ENCODE measurements at regions not wholly inside any gene's neighbourhood (a gene's known extent, or its start where the extent isn't known, plus 50 kb on each side); places are given as distances from the start of the nearest gene placed in this dataset.

- TF ChIP-seq CTCF (IDR thresholded peaks at IDR 0.05; ENCODE audit: low read depth, low read length) = no peak
- H3K4me3 ChIP-seq (ENCODE audit: low read depth, low read length) = no peak overlapping the region
Observed at GRCh38 chr3:118477768-118478167, 556.9 kb downstream of the IGSF11 start.

DNA sequence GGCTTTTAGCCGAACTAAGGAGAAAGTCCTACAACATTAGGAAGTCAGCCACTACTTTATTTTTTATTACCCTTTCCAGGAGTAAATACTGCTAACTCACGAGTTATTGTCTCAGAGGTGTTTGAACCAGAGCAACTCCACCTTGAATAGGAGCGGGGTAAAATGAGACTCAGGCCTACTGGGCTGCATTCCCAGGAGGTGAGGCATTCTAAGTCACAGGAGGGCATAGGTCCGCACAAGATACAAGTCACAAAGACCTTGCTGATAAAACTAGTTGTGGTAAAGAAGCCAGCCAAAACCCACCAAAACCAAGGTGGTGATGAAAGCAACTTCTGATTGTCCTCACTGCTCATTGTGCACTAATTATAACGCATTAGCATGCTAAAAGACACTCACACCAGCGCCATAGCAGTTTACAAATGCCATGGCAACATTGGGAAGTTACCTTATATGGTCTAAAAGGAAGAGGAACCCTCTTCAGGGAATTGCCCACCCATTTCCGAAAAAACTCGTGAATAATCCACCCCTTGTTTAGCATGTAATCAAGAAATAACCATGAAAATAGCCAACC lies 555.9 kb downstream of the IGSF11 start:
- no peak for TF ChIP-seq CTCF (IDR thresholded peaks at IDR 0.05; ENCODE audit: low read depth, low read length)
- no peak overlapping the region for H3K4me3 ChIP-seq (ENCODE audit: low read depth, low read length)

GRCh38 chr3:118479376-118479775 lies 555.3 kb downstream of the IGSF11 start:
- TF ChIP-seq CTCF (IDR thresholded peaks at IDR 0.05; ENCODE audit: low read depth, low read length) = no peak
- no peak overlapping the region for H3K4me3 ChIP-seq (ENCODE audit: low read depth, low read length)

GRCh38 chr3:118480101-118480860 lies 554.4 kb downstream of the IGSF11 start:
- no peak for TF ChIP-seq CTCF (IDR thresholded peaks at IDR 0.05; ENCODE audit: low read depth, low read length)
- no peak overlapping the region for H3K4me3 ChIP-seq (ENCODE audit: low read depth, low read length)

- no peak for TF ChIP-seq CTCF (IDR thresholded peaks at IDR 0.05; ENCODE audit: low read depth, low read length)
- no peak overlapping the region for H3K4me3 ChIP-seq (ENCODE audit: low read depth, low read length)
Observed at GRCh38 chr3:118485693-118486092, 549.0 kb downstream of the IGSF11 start.

GRCh38 chr3:118487734-118488133 lies 546.9 kb downstream of the IGSF11 start:
- no peak for TF ChIP-seq CTCF (IDR thresholded peaks at IDR 0.05; ENCODE audit: low read depth, low read length)
- H3K4me3 ChIP-seq (ENCODE audit: low read depth, low read length) = no peak overlapping the region

DNA sequence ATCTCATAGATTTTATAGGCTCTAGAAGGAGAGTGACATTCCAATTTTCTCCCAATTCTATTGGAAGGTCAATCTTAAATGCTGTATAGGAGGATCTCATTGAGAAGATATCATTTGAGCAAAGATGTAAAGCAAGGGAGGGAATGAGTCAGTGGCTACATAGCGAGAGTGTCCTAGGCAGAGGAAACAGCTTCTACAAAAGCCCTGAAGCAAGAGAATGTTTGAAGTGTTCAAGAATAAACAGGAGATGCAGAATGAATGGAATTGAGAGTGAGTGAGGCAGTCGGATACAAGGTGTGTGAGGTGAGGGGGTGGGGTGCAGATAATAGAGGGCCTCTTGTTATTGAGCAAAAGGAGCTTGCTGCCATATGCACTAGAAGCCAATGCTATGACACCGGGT lies 545.9 kb downstream of the IGSF11 start:
- no peak for TF ChIP-seq CTCF (IDR thresholded peaks at IDR 0.05; ENCODE audit: low read depth, low read length)
- H3K4me3 ChIP-seq (ENCODE audit: low read depth, low read length) = no peak overlapping the region

Data from WI38 (cell line).